ENCODE measurements at regions not wholly inside any gene's neighbourhood (a gene's known extent, or its start where the extent isn't known, plus 50 kb on each side); places are given as distances from the start of the nearest gene placed in this dataset.

DNA sequence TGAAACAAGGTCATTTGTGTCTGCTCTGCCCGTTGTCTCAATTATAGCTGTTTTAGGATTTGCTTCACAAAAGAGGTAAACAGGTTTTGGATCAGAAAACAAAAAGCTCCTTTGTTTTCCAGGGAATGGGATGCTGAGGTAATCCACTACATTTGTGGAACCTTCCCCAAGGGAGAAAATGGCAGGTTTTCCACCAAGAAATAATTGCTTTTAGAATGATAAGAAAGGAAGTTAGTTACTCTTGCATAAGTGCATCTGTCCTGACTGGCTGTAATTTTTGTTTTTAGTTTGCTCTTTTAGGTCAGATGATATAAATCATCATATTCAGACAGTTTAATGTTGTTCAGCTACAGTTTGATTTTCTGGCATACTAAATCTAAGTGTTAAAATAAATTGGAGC lies 198.5 kb upstream of the COL8A1 start:
- DNase-seq (ENCODE audit: low read depth): no peak

DNA sequence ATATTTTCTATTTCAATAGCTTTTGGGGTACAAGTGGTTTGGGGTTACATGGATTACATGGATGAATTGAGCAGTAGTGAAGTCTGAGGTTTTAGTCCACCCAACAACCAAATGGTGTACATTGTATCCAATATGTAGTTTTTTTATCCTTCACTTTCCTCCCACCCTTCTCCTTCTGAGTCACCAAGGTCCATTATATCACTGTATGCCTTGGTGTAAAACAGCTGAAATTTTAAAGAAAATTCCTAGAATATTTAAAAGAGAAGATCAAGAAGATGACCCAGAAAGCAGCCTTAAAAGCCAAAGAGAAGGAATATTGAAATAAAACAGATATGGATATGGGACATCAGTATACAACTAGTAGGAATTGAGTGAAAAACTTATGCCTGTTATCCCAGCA lies 204.2 kb upstream of the COL8A1 start:
- no peak for DNase-seq (ENCODE audit: low read depth)

DNA sequence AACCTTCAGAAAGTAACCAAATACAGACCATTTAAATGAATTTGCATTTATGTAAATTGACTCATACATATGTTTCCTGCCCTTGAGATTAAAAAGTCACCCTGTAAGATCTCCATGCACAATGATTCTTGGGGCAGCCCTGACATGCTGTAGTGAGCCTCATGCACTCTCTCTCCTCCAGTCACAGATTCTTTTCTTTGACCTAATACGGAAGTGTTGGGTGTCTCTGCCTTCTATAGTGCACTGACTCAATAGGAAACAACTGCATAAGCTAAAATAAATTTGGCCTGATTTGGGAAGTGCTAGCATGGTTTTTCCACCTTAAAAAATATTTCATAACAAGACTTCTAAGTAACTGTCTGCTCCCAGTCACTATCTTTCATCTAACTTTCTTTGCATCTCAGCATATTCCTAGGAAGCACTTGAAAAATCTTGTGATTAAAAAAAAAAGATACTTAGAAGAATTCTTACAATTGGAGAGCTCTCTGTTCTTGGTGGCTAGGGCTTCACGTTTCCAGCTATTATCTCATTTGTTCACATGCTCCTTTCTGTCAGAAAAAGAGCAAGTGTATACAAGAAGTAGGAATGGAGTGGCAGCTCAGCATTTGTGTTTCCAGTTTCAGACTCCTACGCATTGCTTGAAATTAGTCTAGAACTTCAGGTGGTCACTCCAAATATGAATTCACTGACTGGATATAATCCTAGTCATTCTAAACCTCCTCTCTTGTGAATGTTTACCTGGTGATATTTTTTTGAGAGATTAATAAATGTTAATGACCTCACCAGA lies 207.9 kb upstream of the COL8A1 start:
- no peak for DNase-seq (ENCODE audit: low read depth)

DNA sequence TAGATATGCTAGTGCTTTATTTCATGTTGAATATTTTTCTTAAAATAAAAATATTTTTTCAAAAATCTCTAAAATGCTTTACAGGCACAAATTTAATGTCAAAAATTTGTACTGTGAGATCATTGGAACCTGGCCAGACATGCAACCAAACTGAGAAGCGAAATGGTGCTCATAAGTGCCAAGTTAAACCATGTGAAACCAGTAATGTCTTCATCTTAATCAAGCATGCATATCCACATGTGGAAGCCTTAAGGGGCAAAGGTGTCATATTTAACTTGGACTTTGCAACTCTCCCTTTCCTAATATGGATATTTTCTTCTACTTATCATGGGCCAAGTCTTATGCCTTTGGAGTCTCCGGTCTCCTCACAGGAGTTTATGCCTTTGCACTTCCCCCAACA lies 208.9 kb upstream of the COL8A1 start:
- no peak for DNase-seq (ENCODE audit: low read depth)

DNA sequence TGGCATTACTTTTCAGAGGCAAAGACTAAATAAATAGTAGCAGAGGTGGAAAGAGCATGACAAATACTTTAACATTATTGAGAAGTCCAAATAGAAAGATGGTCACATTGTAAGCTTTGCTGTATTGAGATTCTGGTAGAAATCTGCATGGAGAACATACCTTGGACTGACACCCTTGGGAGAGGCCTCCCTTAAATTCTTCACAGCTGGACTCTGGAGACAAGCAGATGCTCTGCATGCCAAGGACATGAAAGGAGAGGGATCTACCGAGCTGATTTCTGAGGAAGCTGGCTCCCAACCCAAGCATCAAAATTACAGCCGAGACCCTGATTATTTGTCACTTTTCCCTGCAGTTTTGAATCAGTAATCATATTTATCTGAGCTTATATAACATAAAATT lies 212.5 kb upstream of the COL8A1 start:
- DNase-seq (ENCODE audit: low read depth): no peak

DNA sequence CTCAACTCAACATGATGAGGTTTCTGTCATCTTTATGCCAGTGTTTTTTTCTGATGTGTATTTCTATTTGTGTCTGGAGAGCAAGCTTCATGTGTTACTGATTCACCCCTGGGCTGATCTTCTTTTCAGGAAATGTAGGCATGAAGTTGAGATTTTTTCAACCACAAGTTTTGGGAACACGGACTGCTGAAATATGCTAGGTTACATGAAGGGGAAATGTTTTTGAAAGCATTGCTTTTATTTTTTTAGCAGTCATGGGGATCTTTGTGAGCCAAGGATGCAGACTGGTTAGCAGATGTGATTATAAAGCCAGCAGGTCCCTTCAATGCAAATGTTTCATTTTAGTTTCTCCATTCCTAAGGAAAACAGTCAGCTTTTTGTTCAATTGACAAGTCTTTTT lies 219.3 kb upstream of the COL8A1 start:
- no peak for DNase-seq (ENCODE audit: low read depth)

DNA sequence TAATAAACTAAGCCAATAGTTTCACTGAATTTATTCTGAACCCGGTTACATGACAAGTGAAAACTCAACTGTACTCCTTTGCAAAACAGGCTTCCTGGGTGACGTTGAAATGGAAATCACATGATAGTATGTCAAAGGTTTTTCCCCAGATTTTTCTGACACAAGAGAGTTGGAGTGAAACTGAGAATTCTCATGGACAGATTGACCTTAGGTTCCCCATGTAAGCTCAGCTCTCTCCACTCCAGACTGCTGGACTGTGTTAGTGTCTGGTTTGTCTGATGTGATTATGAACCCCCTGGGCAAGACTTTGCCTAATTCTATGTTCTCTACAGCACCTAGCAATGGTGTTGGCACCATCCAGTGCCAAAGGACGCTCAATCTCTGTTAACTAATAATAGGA lies 219.7 kb upstream of the COL8A1 start:
- DNase-seq (ENCODE audit: low read depth): no peak

DNA sequence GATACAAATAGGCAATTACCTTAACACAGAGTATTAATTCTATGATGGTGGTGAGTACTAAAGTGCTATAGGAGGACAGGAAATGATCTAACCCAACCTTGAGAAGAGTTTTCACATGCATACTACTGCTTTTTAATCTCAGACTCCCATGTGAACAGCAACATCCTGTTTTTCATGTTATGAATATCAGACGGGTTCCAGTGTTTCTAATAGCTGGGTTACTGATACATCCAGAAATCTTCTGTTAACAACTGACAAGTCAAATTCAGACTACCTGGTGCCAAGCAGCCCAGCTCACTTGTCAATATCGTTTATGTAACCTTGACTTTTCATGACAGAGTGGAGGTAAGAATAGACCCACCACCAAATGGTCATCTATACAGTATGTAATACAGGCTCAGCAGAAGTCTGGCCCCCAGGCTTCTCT lies 220.2 kb upstream of the COL8A1 start:
- no peak for DNase-seq (ENCODE audit: low read depth)

DNA sequence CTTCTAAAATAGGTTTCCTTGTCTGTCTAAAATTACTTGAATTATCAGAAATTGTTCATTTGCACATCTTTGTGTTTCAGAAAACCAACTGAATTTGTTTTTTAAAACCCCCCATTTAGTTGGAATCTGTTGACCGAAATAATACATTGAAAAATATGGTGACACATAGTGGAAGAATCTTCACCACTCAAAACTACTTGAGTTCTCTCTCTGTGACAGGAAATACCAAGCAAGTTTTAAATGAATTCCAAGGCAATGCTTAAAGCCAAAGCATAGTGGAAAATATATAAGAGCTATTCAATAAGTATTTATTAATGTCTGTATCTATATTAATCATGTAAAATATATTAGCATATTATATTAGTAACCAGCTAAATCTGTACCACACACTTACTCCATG lies 224.9 kb upstream of the COL8A1 start:
- peak; percentile 73 for DNase-seq (ENCODE audit: low read depth)

DNA sequence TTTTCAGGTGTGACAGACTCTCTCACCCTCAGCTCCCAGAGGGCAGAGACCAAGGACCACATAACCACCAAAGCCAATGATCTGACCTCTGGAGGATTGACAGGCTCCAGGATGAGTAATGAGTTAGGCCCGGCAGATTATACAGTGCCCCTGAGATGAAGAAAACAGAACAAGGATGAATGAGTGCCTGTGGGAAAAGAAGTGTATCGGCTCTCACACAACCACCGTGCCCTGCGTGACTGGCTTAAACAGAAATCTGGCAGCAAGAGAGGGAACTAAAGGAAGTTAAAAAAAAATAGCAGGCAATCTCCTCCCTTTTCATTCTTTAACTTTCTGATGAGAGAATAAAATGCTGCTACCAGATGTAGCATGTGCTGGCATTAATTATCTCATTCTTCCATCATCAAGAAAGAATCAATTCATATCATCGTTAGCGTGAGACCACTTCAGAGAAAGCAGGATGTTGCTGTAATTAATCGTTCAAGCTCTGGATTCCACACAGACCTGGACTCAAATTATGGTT lies 227.5 kb upstream of the COL8A1 start:
- DNase-seq (ENCODE audit: low read depth): peak; percentile 83

DNA sequence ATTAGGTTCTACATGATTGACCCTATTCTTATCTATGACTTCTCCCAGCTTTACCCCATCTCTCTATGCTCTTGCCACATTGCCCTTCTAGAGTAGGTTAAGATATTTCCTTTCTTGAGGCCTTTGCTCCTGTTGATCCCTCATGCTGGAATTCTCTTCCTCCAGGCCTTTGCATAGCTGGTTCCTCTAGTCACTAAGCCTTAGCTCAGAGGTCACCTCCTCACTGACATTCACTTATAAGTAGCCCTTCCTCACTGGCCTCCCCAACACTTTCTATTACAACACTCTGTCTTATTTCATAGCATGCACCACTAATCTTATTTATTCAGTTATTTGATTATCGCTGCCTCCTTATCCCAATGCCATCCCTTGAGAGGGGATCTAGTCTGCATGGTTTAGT lies 228.4 kb upstream of the COL8A1 start:
- no peak for DNase-seq (ENCODE audit: low read depth)

DNA sequence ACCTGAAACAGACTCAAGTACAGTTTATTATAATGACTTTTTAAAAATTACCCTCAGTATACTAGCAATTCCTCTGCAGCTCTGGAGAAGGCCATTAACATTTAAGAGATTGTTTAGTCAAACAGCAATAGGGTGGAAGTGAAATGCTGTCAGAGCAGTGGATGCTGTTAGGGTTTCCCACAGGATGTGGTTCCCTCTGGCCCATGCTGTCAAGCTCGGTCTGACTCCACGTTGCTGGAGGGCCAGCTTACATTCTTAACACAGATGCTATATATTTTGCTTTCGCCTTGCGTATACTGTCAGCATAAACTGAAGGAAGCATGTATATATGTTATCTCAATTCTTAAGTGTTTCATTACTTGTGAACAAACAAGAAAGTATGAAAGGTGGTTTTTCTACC lies 231.1 kb upstream of the COL8A1 start:
- DNase-seq (ENCODE audit: low read depth): peak; percentile 48

DNA sequence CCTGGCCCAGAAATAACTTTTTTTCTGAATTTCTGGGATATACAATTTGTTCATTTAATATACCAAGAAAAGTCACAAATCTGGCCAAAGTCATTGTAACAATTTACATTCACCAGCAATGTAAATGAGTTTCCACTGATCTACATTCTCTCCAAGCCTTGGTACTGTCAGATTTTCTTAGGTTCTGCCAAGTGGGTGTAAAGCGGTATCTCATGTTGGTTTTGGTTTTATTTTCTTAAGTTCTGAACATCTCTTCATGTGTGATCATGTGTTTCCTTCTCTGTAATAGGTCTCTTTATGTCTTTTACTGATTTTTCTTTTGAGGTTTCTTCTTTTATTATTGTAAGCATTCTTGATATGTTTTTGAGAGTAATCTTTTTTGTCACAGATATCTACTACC lies 235.6 kb upstream of the COL8A1 start:
- no peak for DNase-seq (ENCODE audit: low read depth)

DNA sequence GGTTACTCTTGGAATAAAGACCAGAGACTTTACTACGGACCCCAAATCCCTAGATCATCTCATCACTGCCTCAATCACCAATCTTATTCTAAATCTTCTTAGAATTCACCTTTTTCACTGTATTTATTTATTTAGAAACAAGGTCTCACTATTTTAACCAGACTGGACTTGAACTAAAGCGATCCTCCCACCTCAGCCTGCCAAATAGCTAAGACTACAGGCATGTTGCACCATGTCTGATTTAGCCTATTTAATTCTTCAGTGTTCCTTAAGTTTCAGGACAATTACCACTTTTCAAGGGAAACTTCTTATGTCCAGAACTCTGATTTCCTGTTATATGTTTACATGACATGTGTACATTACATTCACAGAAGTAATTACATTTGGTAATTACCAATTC lies 238.0 kb upstream of the COL8A1 start:
- no peak for DNase-seq (ENCODE audit: low read depth)

DNA sequence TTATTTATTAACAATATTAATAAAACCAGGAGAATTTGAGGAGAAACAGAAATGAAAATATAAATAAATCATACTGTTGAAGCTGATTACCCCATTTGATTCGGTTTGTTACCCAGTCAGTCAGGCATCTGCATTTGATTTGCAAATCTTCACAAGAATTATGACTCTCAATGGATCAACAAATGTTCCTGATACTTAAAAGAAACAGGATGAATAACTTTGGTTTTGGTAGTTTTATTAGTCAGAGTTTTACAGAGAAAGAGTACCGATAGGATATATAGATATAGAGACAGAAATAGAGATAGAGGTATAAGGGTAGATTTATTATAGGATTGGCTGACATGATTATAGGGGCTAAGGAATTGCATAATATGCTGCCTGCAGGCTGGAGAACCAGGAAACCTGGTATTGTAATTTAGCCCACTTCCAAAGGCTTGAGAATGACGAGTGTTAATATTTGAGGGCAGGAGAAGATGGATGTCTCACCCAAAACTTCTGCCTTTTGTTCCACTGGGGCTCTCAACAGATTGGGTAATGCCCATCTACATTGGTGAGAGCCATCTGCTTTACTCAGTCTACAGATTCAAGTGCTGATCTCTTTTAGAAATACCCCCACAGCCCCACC lies 241.6 kb upstream of the COL8A1 start:
- DNase-seq (ENCODE audit: low read depth): peak; percentile 19

DNA sequence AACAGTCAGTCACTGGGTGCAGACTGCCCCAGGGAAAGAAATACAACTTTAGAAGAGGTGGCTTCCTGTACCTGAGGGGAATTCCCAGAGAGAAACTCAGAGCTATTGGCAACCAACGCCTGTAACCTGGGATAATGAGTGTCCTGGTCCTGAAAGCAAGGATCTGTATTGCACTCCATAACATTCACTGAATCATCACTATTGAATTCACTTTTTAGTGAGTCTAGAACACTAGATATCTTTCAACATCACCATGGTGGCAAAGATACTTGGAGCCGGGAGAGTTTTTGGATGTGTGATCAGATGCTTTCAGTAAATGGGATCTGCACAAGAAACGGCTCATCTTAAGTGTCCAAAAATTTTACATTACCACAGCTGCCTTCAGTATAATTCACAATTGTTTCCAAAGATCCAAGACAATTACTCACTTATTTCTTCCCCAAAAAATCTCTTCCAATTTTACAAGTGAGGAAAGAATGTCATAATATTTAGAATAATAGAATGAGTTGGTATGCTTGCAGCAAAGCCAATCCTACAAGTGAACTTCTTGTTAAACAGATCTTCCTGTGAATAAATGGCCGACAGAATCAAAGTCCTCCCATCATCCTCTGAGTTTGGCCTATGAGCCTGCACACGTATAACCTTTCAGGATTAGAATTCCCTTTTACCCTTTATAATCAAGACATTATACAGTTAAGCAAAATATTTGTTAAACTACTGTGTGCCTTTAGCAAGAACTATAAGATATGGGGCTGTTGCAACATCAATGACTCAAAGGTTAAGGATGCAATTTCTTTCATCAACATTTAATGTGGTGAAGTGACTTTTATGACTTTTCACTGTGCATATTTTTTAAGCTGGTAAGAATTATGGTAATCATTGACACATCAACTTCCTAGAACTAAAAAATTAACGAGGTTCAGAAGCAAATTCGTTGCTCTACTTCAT lies 243.3 kb upstream of the COL8A1 start:
- peak; percentile 91 for DNase-seq (ENCODE audit: low read depth)

DNA sequence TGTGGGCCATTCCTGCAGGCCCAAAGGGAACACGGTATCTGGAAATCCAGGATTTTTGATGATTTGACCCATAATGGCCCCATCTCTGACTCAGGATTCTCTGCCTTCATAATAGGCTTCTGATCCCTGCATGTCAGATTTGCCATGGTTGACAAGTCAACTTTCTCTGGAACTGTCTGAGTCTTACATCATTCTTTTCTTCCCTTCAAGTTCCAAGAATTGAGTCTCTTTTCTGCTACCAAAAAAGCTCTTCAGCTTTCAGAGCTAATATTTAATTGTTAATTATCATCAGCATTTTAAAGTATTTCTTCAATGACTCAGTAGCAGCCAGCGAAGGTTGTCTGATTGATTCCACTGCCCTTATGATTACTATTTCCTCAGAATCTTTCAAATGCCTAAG lies 244.4 kb upstream of the COL8A1 start:
- DNase-seq (ENCODE audit: low read depth): no peak

DNA sequence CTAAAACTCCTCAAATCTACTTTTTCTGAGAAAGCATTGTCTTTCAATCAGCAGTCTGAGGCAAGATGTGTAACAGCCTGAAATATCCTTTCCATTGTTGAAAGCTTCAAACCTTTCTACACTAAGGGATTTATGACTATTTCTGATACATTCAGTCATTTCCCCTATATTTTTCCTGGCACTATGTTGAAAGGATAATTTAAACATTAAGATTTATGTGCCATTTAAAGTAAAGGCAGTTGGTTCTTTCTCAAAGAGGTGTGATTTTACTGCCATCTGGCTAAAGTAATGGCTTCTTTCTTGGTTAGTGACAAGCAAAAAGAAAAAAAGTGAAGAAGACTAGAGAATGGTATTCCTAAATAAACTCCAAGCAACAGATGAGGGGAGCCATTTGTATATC lies 249.6 kb upstream of the COL8A1 start:
- DNase-seq (ENCODE audit: low read depth): no peak

DNA sequence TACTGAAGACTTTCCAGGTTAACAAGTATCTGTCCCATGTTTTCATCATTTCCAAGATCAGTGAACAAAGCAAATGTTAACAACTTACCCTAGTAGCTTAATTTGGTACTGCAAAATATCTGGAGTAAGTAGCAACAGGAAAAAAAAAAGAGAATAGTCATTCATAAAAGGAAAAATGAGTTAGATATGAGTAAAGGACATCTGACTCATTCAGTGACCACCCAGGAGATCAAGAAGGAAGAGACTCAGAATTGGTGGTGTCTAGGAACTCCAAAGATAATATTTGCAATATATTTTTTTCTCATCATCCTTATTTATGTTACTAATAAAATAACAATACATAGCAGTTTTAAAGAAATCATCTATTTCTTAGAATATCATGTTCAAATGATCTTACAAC lies 253.8 kb upstream of the COL8A1 start:
- DNase-seq (ENCODE audit: low read depth): peak; percentile 65

DNA sequence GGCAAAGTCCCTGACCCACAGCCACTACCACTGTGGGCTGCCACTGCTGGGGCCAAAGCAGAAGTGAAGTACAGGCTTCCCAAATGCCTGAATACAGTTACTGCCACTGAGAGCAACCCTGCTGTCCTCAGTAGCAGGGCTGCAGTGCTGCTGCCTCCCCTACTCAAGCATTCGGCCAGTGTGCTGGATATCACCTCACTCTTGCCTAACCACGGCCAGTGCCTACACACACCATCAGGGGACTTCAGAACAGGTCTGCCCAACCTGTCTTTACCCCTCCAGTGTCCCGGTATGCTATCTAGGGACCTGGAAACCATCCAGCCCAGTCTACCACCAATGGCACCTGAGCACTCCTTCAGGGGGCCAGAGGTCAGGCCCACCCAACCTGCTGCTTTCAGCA lies 261.5 kb upstream of the COL8A1 start:
- DNase-seq (ENCODE audit: low read depth): no peak

DNA sequence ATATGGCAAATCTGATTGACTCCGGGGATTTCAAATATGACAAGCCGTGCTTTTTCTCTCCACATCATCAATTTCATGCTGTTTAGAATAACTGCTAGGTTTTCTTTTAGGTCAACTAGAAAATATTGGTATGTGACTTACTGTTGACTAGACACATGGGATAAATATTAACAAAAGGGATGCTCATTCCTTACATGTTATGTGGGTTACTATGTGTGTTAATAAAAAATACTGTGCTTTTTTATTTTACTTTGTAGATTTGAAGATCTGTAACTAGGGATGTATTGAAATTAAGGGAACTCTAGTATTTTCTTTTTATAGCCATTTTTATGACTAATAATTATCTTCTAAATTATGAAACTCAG lies 264.6 kb upstream of the COL8A1 start:
- no peak for DNase-seq (ENCODE audit: low read depth)

DNA sequence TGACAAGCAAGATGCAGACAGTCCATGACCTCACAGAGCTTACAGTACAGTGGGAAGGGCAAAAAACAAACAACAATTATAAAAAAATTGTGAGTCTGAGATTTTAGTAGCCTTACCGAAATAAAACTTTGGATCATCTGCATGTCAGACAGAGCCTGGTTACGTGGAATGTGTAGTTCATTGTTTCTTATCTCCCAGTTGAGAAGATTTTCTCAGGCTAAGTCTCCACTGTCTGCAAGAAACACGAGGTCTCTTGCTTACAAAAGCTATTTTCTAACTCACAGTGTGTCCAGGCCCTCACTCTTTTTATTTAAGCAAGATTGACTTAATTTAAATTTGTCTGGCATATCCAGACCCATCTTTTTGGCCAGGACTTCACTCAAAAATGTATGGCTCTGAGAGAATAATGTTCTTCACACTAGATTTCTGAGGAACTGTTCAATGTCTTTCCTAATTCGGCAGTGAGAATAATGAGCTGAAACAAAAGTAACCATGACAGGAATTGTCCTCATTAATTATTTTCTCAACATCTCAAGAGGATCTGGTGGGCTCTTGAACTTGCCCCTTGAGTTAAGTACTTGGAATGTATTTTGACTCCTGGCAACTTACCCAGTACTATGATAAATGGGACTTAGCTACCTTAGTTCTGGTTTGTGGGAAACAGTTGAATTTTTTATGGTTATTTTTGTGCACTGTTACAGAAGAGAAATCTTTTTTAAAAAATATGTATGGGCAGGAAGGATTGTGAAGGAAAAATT lies 265.1 kb upstream of the COL8A1 start:
- no peak for DNase-seq (ENCODE audit: low read depth)
